CD8-positive, alpha-beta memory T cell (primary cell): ENCODE measurements at regions not wholly inside any gene's neighbourhood (a gene's known extent, or its start where the extent isn't known, plus 50 kb on each side); places are given as distances from the start of the nearest gene placed in this dataset.

Experiments
- CTCF ChIA-PET: fragments of 350-600 bp; sonication (Branson Sonifier 250); formaldehyde crosslinking; loops from one replicate; lab custom pipeline; 2021; ENCODE audit warnings: antibody characterized with exemption; lab: Charles Lee
- POLR2A ChIA-PET: fragments of 350-600 bp; sonication (Branson Sonifier 250); formaldehyde crosslinking; loops from one replicate; lab custom pipeline; 2021; ENCODE audit warnings: antibody characterized with exemption; lab: Charles Lee
- DNase-seq, 5 donors: peaks; one replicate each; pipeline versions ENCODE4 v3.0.0 to v3.0.0-alpha.2; 2020 to 2022; ENCODE audit warnings: mixed read lengths in 1 of 5
- H3K27ac ChIP-seq: one replicate; pipeline ENCODE4 v1.7.0; 2013; ENCODE audit warnings: low read depth, mild to moderate bottlenecking, low read length, moderate library complexity
- H3K27me3 ChIP-seq: 2 replicates; pipeline ENCODE4 v1.7.0; 2013; ENCODE audit warnings: low read length, mild to moderate bottlenecking; ENCODE audit not compliant: insufficient read depth, poor library complexity, severe bottlenecking
- H3K36me3 ChIP-seq: 2 replicates; pipeline ENCODE4 v1.7.0; 2013; ENCODE audit warnings: mild to moderate bottlenecking, low read length, moderate library complexity; ENCODE audit not compliant: insufficient read depth
- H3K4me1 ChIP-seq: 2 replicates; pipeline ENCODE4 v1.7.0; 2013; ENCODE audit warnings: mild to moderate bottlenecking, low read length, moderate library complexity; ENCODE audit not compliant: insufficient read depth
- H3K4me3 ChIP-seq: 2 replicates; pipeline ENCODE4 v1.7.0; 2013; ENCODE audit warnings: mild to moderate bottlenecking, low read length
- H3K9me3 ChIP-seq: 2 replicates; pipeline ENCODE4 v1.7.0; 2013; ENCODE audit warnings: mild to moderate bottlenecking, low read length
- H3K27ac Mint-ChIP-seq, 8 donors: one replicate each; pipeline ENCODE4 v1.8.0; 2020 to 2021; ENCODE audit warnings: mixed read lengths in 8 of 8, mild to moderate bottlenecking in 6 of 8, inconsistent platforms in 3 of 8, moderate library complexity in 3 of 8
- H3K27me3 Mint-ChIP-seq, 2 donors: one replicate each; pipeline ENCODE4 v1.8.0; 2020 to 2021; ENCODE audit warnings: mixed read lengths in 2 of 2, mild to moderate bottlenecking in 1 of 2, moderate library complexity in 1 of 2
- H3K36me3 Mint-ChIP-seq, 3 donors: one replicate each; pipeline ENCODE4 v1.8.0; 2020 to 2021; ENCODE audit warnings: mixed read lengths in 3 of 3, inconsistent platforms in 1 of 3, mild to moderate bottlenecking in 1 of 3
- H3K4me1 Mint-ChIP-seq, 3 donors: one replicate each; pipeline ENCODE4 v1.8.0; 2020 to 2021; ENCODE audit warnings: mixed read lengths in 3 of 3, inconsistent platforms in 1 of 3, mild to moderate bottlenecking in 1 of 3
- H3K4me3 Mint-ChIP-seq, 7 donors: one replicate each; pipeline ENCODE4 v1.8.0; 2020 to 2021; ENCODE audit warnings: mixed read lengths in 7 of 7, mild to moderate bottlenecking in 6 of 7, moderate library complexity in 4 of 7, inconsistent platforms in 2 of 7
- H3K9me3 Mint-ChIP-seq, 5 donors: one replicate each; pipeline ENCODE4 v1.8.0; 2020 to 2022; ENCODE audit warnings: mixed read lengths in 5 of 5, mild to moderate bottlenecking in 3 of 5, moderate library complexity in 2 of 5, inconsistent platforms in 1 of 5

GRCh38 chr2:106306387-106306786 is 112.3 kb upstream of the UXS1 start:
- H3K4me1 ChIP-seq, result no peaks in the 10 kb centered on the region
- no peak overlapping the region for H3K27ac ChIP-seq
- Mint-ChIP-seq H3K27me3 (peaks cover 0 to 1% of the 10 kb centered on the region in 2 donors), H3K9me3 (no peaks in the 10 kb centered on the region), H3K27ac (no peak overlapping the region), H3K4me3 (no peak overlapping the region), H3K4me1 (no peaks in the 10 kb centered on the region), H3K36me3 (no peaks in the 10 kb centered on the region)
- POLR2A ChIA-PET, result no interaction called here
- H3K4me3 ChIP-seq, result no peak overlapping the region
- no peaks in the 10 kb centered on the region for H3K36me3 ChIP-seq
- no peak for DNase-seq
- H3K9me3 ChIP-seq, result no peaks in the 10 kb centered on the region
- CTCF ChIA-PET, result no interaction called here
- H3K27me3 ChIP-seq, result no peaks in the 10 kb centered on the region

- ChIA-PET POLR2A (no interaction called here), CTCF (no interaction called here)
- no peaks in the 10 kb centered on the region for H3K4me1 Mint-ChIP-seq
- Histone ChIP-seq H3K27me3 (no peaks in the 10 kb centered on the region), H3K36me3 (no peaks in the 10 kb centered on the region), H3K27ac (no peak overlapping the region), H3K4me3 (no peak overlapping the region), H3K4me1 (no peaks in the 10 kb centered on the region), H3K9me3 (no peaks in the 10 kb centered on the region)
- H3K4me3 Mint-ChIP-seq, result no peak overlapping the region
- H3K27ac Mint-ChIP-seq, result peak overlapping the region in 1 of 8 donors; percentile 51
- H3K27me3 Mint-ChIP-seq, result peaks cover 1 to 6% of the 10 kb centered on the region in 2 donors
- DNase-seq, result no peak
- H3K9me3 Mint-ChIP-seq, result no peaks in the 10 kb centered on the region
- H3K36me3 Mint-ChIP-seq, result no peaks in the 10 kb centered on the region
Observed at GRCh38 chr2:106304612-106305184, 110.6 kb upstream of the UXS1 start.

- H3K27me3 Mint-ChIP-seq, result peaks cover 1 to 28% of the 10 kb centered on the region in 2 donors
- POLR2A ChIA-PET, result no interaction called here
- Histone ChIP-seq H3K27ac (no peak overlapping the region), H3K36me3 (no peaks in the 10 kb centered on the region), H3K27me3 (no peaks in the 10 kb centered on the region), H3K9me3 (no peaks in the 10 kb centered on the region), H3K4me3 (no peak overlapping the region), H3K4me1 (no peaks in the 10 kb centered on the region)
- CTCF ChIA-PET, result no interaction called here
- no peaks in the 10 kb centered on the region for H3K36me3 Mint-ChIP-seq
- no peak for DNase-seq
- no peaks in the 10 kb centered on the region for H3K9me3 Mint-ChIP-seq
- H3K27ac Mint-ChIP-seq, result no peak overlapping the region
- no peaks in the 10 kb centered on the region for H3K4me1 Mint-ChIP-seq
- H3K4me3 Mint-ChIP-seq, result no peak overlapping the region
Observed at GRCh38 chr2:106299696-106300095, 105.6 kb upstream of the UXS1 start.

- H3K4me1 ChIP-seq, result no peaks in the 10 kb centered on the region
- DNase-seq, result no peak
- ChIA-PET POLR2A (no interaction called here), CTCF (no interaction called here)
- Mint-ChIP-seq H3K36me3 (no peaks in the 10 kb centered on the region), H3K27ac (no peak overlapping the region), H3K4me3 (peak overlapping the region in 1 of 7 donors; percentile 57), H3K4me1 (no peaks in the 10 kb centered on the region), H3K9me3 (no peaks in the 10 kb centered on the region), H3K27me3 (peaks cover 5 to 28% of the 10 kb centered on the region in 2 donors)
- no peak overlapping the region for H3K4me3 ChIP-seq
- H3K36me3 ChIP-seq, result no peaks in the 10 kb centered on the region
- H3K27ac ChIP-seq, result no peak overlapping the region
- H3K9me3 ChIP-seq, result no peaks in the 10 kb centered on the region
- no peaks in the 10 kb centered on the region for H3K27me3 ChIP-seq
Observed at GRCh38 chr2:106296182-106296815, 102.2 kb upstream of the UXS1 start.

GRCh38 chr2:106294182-106294581 is 100.1 kb upstream of the UXS1 start:
- Histone ChIP-seq H3K27me3 (no peaks in the 10 kb centered on the region), H3K27ac (no peak overlapping the region), H3K4me1 (no peaks in the 10 kb centered on the region), H3K9me3 (no peaks in the 10 kb centered on the region), H3K36me3 (no peaks in the 10 kb centered on the region), H3K4me3 (no peak overlapping the region)
- POLR2A ChIA-PET, result no interaction called here
- Mint-ChIP-seq H3K27me3 (peaks cover 6 to 17% of the 10 kb centered on the region in 2 donors), H3K36me3 (no peaks in the 10 kb centered on the region), H3K4me3 (no peak overlapping the region), H3K4me1 (no peaks in the 10 kb centered on the region), H3K9me3 (no peaks in the 10 kb centered on the region), H3K27ac (no peak overlapping the region)
- CTCF ChIA-PET, result no interaction called here
- DNase-seq, result no peak

DNA sequence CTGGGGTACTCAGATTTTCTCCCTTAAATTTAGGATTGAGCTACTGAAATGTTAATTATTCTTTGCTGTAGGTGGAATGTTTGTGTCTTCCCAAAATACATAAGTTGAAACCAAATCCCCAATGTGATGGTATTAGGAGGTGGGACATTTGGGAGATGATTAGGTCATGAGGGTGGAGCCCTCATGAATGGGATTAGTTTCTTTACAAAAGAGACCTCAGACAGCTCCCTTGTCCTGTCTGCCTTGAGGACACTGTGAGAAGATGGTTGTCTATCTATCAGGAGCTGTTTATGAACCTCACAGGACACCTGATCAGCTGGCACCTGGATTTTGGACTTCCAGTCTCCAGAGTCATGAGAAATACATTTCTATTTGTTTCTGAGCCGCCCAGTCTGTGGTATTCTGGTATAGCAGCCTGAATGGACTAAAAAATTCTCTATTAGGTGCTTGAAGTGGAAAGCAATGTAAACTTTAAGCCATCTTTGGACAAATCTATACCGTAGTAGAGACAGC is 99.2 kb upstream of the UXS1 start:
- Mint-ChIP-seq H3K27me3 (peaks cover 6 to 13% of the 10 kb centered on the region in 2 donors), H3K36me3 (no peaks in the 10 kb centered on the region), H3K4me3 (no peak overlapping the region), H3K27ac (no peak overlapping the region), H3K9me3 (no peaks in the 10 kb centered on the region), H3K4me1 (no peaks in the 10 kb centered on the region)
- Histone ChIP-seq H3K4me1 (no peaks in the 10 kb centered on the region), H3K36me3 (no peaks in the 10 kb centered on the region), H3K9me3 (no peaks in the 10 kb centered on the region), H3K27ac (no peak overlapping the region), H3K4me3 (no peak overlapping the region), H3K27me3 (no peaks in the 10 kb centered on the region)
- POLR2A ChIA-PET, result no interaction called here
- DNase-seq, result no peak
- CTCF ChIA-PET, result no interaction called here

- Mint-ChIP-seq H3K4me1 (no peaks in the 10 kb centered on the region), H3K27me3 (peaks cover 6 to 10% of the 10 kb centered on the region in 2 donors), H3K27ac (no peak overlapping the region), H3K9me3 (no peaks in the 10 kb centered on the region), H3K36me3 (no peaks in the 10 kb centered on the region), H3K4me3 (no peak overlapping the region)
- no peaks in the 10 kb centered on the region for H3K4me1 ChIP-seq
- ChIA-PET POLR2A (no interaction called here), CTCF (no interaction called here)
- H3K9me3 ChIP-seq, result no peaks in the 10 kb centered on the region
- no peak overlapping the region for H3K27ac ChIP-seq
- no peak overlapping the region for H3K4me3 ChIP-seq
- no peak for DNase-seq
- H3K36me3 ChIP-seq, result no peaks in the 10 kb centered on the region
- H3K27me3 ChIP-seq, result no peaks in the 10 kb centered on the region
Observed at GRCh38 chr2:106292627-106293026, 98.5 kb upstream of the UXS1 start.

GRCh38 chr2:106288873-106289272 is 94.8 kb upstream of the UXS1 start:
- Mint-ChIP-seq H3K27ac (no peak overlapping the region), H3K4me3 (no peak overlapping the region), H3K4me1 (no peaks in the 10 kb centered on the region), H3K9me3 (no peaks in the 10 kb centered on the region), H3K36me3 (no peaks in the 10 kb centered on the region), H3K27me3 (peaks cover 2 to 6% of the 10 kb centered on the region in 2 donors)
- ChIA-PET POLR2A (no interaction called here), CTCF (no interaction called here)
- Histone ChIP-seq H3K27ac (no peak overlapping the region), H3K4me1 (no peaks in the 10 kb centered on the region), H3K36me3 (no peaks in the 10 kb centered on the region), H3K27me3 (no peaks in the 10 kb centered on the region), H3K9me3 (no peaks in the 10 kb centered on the region), H3K4me3 (no peak overlapping the region)
- DNase-seq, result no peak
